Stimulated activated CD4-positive, alpha-beta T cell treated with anti-CD3 and anti-CD28 coated beads, Interleukin-2, amount 100 ng/mL, for 48 hours (primary cell): ENCODE measurements at regions not wholly inside any gene's neighbourhood (a gene's known extent, or its start where the extent isn't known, plus 50 kb on each side); places are given as distances from the start of the nearest gene placed in this dataset.

Experiments used
- DNase-seq, 2 donors: peaks; one replicate each; pipeline ENCODE4 v3.0.0-alpha.2; 2020

DNA sequence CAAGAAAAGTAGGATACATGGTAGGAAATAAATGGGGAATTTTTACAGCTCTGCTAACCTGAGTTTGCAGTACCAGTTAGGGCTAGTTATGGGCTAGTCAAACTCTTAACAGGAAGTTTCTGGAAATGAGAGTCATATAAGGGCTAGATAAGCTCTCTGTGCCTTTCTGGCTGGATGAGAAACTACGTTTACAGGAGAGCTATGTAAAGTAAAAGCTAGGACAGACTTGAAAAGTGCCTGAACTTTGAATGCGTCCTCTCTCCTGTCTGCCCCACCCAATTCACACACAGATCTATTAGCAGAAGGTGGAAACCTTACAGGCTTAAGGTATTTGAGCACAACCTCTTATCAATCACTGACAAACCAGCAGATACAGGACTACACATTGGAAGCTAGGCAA is 167.1 kb downstream of the SNX19 start:
- no peak for DNase-seq

DNA sequence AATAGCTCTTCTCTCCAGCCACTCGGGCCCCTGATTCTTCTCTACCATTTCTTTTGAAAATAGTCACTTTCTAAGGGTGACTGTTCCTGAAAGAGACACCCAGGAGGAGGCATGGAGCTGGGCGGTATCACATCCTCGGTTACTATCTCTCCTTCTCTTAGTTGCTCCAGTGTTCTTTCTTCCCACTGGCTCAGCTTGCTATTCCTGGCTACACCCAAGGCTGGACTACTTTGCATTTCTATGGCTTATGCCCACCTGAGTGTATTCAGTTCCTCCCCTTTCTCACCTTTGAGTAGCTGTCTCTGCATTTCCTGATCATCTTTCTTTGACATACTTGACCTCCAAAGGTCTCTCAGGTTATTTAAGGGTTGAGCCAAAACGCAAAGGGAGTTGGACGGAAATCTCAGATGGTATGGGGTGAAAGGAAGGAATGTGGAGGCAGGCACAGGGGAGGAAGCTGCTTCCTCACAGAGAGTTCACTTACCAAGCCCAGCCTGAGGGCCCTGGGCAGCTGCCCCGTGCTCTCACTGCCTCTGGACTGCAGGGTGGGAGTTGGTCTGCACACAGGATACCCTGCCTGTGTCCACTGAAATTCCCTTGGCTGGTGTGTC is 155.7 kb downstream of the SNX19 start:
- no peak for DNase-seq

DNA sequence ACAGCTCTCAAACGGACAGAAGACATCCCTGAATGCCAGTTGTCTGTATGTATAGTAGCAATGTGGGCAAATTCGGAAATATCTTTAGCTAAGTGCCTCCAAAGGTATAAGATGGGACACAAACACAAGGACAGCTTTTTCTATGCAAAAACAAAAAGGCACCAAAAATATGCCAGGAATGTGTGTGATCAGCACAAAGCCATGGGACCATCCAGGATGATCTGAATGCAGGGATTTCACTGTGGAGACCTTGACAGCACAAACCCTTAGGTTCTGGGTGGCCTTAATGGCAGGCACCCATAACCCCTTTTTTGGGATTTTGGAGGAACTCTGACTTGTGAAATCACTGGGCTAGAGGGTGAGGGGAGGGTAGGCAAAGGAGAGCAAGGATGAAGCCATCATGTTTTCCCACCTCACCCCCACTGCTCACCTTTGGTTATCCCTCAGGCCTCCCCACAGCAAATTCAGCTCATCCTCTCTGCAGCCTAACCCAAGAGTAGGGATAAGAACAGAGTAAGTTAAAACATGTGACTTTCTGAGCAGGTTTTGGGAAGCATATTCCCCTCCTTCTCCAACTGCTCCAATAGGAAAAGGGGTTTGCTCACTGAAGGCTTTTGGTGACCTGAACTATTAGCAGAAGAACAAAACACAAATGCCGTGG is 154.6 kb downstream of the SNX19 start:
- no peak for DNase-seq

DNA sequence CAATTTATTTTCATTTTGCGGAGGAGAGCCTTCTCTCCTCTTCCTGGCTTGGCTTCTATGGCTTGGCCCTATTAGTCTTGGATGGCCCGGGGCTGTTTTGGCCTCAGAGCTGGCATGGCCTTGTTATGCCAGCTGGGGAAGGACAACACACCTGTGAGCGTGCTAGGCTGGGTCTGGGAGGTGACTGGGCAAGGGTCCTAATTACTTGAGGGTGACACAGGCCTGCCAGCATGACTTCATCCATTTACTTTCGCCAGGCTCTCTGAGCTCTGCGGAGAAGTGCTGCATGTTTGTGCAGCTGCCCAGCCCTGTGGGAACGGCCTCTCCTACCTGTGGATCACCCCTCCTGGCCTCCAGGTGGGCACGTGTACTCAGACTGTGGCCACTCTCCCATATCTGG is 153.6 kb downstream of the SNX19 start:
- DNase-seq: no peak

- DNase-seq: no peak
Observed at GRCh38 chr11:130763087-130763980, 152.9 kb downstream of the SNX19 start.

DNA sequence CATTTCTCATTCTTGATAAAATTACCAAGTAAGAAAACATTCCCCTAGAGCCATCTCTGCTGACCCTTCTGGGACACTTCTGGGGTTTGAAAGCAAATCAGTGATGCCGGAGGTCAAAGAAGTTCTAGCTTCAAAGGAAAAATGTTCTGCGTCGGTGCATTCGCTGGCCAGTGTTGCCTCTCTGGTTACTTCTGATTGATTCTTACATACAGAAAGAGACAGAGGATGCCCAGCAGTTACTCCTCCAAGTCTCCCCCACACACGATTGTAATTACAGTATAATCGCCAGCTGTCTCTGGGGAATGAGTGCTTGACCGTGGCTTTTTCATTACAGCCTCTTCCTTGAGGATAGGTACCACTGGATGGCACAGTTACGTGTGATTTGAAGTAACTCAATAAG is 150.9 kb downstream of the SNX19 start:
- no peak for DNase-seq

- DNase-seq: no peak
Observed at GRCh38 chr11:130765951-130766649, 150.2 kb downstream of the SNX19 start.

GRCh38 chr11:130766650-130767565 is 149.4 kb downstream of the SNX19 start:
- DNase-seq: no peak

DNA sequence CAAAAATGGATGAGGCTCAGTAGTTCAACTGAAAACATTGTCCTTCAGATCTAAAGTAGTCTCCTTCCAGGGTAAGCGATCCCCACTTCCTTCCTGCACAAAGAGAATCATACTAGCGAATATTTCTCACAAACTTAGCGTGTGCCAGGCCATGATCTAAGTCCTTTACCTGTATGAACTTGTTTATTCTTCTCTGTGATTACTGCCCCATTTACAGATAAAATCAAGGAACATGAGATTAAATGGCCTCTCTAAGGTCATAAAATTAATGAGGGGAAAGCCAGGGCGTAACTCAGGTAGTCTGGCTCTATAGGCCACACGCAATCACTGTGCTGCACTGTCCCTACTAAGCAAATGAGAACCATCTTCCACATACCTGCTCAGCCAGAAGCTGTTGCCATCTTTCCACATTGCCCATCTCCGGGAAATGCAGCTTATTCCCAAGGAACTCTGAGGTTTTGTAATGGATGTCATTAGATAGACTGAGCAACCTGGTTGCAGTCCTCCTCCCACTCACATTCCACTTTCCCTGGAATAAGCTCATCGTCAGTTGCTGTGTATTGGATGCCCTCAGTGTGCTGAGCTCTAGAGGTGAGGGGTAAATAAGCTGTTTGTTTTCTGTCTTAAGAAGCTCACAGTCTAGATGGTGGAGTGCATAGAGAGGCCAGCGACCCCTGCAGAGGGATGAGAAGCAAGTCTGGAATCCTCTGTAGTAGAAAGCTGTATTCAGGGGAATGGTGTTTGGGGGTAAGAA is 146.3 kb downstream of the SNX19 start:
- DNase-seq: no peak

DNA sequence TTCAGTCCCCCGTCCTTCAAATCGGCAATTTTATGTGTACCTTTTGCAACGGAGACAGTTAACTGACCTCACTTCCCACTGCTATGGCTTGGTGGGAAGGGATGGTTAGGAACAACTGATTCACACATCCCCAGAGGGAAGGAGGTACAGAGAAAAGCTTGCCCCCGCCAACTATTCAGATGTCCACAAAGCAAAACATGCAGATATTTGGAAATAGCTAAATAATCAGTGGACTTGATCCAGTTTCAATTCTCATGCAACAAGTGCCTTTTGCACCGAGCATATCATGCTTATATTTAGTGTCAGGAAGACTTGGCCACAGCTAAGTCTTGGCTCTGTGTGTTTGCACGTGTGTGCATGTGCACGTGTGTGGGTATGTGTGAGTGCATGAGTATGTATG is 144.6 kb downstream of the SNX19 start:
- DNase-seq: no peak

- no peak for DNase-seq
Observed at GRCh38 chr11:130772266-130773227, 143.7 kb downstream of the SNX19 start.

DNA sequence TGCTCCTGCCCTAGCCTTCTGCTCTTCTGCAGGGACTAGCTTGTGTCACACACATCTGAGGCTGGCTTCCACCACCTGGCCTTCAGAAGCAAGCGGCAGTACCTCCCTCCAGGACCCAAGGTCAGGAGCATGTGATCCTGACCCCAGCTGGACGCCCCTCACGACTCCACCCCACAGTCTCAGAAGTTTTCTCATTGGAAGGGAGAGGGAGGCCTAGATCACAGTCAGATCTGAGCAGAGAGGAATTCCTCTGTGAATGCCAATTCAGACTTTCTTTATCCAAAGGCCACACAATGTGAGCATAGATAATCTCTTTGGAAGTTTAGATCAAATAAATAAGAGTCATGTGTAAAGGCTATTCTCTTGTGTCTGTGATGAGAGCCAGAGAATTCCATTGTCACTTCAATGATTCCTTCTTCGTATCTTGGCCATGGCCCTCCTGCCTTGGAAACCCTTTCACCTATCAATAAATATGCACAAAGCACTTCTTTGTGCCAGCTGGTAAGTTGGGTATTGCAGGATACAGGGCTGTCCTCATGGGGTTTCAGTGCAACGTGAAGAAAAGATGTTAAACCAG is 142.9 kb downstream of the SNX19 start:
- no peak for DNase-seq

DNA sequence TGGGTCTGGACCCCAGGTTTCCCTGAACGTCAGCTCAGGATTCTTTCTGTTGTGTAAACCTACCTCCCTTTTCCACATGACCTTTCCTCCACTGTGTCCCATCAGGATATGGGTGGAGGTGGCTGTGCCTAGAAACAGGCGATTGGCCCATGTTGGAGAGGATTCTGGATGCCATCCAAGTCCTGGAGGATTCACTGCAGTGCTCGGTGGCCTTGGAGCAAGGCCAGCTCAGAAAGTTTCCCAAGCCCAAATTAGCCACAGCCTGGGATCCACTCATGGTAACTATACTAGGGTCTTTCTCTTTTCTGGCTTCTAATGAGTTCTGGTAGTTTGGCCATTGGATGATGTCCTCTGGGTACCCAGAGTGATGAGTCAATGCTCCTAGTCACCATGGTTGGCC is 141.6 kb downstream of the SNX19 start:
- DNase-seq: no peak

DNA sequence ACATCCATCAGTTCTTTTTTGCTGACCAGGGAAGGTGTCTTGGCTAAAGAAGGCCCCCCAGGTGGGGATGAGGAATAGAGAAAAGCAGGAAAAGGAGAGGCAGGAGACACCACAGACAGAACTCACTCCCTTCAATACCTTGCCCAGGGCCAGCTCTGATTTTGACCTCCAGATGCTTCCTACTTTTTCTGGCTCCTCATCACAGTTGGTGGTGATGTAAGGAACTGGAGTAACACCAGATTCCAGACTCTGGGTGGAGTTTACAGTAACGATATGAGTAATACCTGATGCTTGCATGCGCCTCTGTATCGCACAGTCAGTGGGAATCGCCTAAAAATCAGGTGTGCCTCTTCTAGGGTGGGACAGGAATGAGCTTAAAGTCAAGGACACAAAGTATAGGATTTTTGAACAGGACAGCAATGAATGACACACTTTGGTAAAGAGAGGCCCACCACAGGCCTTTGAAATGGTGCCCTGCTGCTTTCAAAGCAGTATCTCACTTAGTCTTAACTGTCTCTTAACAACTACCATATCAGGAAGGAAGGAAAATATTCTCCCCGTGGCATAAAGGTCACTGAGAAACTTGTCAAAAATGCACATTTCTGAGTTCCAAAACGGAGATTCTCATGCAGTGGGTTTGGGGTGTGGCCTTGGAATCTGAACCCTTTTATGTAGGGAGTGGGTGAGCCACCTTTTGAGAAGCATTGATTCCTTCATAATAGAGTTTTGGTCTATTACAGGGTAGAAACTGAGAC is 140.8 kb downstream of the SNX19 start:
- DNase-seq: no peak

- DNase-seq: no peak
Observed at GRCh38 chr11:130776061-130776419, 140.2 kb downstream of the SNX19 start.

GRCh38 chr11:130778026-130778425 is 138.3 kb downstream of the SNX19 start:
- DNase-seq: no peak

DNA sequence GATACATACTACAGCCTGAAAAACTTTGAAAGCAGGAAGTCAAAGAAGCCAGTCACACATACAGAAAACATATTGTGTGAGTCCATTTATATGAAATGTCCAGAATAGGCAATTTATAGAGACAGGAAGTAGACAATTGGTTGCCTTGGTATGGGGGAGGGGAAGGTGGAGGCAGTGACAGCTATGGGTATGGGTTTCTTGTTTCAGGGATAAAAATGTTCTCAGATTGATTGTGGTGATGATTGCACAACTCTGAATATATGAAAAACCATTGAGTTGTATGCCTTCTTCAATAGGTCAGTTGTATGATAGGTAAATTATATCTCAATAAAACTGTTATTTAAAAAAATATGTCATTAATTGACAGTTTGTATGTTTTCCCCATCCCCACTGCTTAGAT is 137.6 kb downstream of the SNX19 start:
- DNase-seq: no peak

DNA sequence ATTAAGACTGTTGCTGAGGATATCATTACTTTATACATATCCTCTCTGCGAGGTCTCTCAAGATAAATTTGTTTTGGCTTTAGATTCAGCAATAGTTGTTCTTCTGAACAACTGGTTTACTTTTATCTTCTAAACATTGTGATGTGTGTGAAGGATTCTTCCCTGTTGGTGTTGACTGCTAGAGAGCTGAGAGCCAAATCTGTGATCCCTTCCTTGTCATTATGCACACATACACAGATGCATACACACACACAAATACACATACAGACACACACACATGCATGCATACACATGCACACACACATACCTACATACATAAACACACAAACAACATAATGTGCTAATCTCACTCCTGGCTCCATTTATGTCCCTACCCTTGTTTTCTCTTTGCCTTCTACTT is 137.0 kb downstream of the SNX19 start:
- no peak for DNase-seq

DNA sequence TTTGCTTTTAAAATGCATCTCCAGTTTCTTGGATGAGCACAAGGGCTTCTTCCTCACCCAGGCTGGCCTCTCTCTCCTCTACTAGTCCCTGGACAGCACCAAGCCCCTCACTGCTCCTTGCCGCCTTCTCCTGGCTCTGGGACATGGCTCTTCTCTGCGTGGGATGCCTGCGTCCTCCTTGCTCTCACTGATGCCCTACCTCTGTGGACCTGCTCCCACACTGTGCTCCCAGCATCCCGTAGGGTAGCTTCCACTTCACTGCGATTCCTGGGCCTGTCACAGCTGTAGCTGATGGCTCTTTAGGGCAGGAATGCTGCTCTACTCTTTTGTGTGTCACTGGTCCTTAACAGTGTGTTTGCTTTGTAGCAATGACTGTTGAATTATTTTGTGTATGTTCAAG is 136.3 kb downstream of the SNX19 start:
- DNase-seq: no peak
